ENCODE measurements at regions not wholly inside any gene's neighbourhood (a gene's known extent, or its start where the extent isn't known, plus 50 kb on each side); places are given as distances from the start of the nearest gene placed in this dataset.
A peak's percentile ranks its signal among the peaks of the same experiment; 100 is the strongest.

DNA sequence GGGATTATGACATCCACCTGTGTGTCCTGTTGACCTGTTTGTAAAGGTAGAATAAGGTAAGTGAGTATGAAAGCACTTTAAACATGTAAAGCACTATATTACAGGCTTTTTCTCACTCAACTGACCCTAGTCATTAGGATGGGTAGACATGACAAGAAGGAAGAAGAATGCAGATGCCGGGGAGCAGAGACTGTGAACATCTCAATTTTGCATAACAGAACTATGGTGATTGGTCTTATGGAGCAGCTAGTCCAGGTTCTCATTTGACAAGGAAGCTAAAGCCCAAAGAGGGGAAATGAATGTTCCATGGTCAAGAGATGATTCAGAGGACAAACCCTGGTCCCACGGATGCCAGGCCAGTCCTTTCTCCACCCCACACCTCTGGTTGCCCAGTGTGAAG is 200.1 kb upstream of the BCL6 start:
- no peaks in the 10 kb centered on the region for H3K27me3 ChIP-seq (ENCODE audit: insufficient read depth, low read depth)
- no peaks in the 10 kb centered on the region for H3K36me3 ChIP-seq (ENCODE audit: low read depth)
- H2AFZ ChIP-seq: no peak overlapping the region
- intact Hi-C loops (cut with micrococcal nuclease; ENCODE audit: unreplicated experiment): loop anchor here (2.0 to 10.0 kb wide), 2 partner anchors 207 to 1009 kb away; no protein-coding TSS in a partner anchor
- H3K4me2 ChIP-seq: peak overlapping the region; percentile 78
- no peaks in the 10 kb centered on the region for H4K20me1 ChIP-seq (ENCODE audit: insufficient read depth)
- BruUV-seq (replicated peaks): no TSS peak
- no peaks in the 10 kb centered on the region for H3K9me3 ChIP-seq (ENCODE audit: insufficient read depth, low read depth)
- TF ChIP-seq, protein P1, sequence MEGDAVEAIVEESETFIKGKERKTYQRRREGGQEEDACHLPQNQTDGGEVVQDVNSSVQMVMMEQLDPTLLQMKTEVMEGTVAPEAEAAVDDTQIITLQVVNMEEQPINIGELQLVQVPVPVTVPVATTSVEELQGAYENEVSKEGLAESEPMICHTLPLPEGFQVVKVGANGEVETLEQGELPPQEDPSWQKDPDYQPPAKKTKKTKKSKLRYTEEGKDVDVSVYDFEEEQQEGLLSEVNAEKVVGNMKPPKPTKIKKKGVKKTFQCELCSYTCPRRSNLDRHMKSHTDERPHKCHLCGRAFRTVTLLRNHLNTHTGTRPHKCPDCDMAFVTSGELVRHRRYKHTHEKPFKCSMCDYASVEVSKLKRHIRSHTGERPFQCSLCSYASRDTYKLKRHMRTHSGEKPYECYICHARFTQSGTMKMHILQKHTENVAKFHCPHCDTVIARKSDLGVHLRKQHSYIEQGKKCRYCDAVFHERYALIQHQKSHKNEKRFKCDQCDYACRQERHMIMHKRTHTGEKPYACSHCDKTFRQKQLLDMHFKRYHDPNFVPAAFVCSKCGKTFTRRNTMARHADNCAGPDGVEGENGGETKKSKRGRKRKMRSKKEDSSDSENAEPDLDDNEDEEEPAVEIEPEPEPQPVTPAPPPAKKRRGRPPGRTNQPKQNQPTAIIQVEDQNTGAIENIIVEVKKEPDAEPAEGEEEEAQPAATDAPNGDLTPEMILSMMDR (conservative IDR thresholded peaks at IDR 0.05): no peak
- TF ChIP-seq EZH2 (IDR thresholded peaks at IDR 0.05; ENCODE audit: low read depth): no peak
- no peak for DNase-seq
- H3F3A ChIP-seq (ENCODE audit: insufficient read depth, low read depth): peaks cover 37% of the 10 kb centered on the region
- peak overlapping the region; percentile 94 for H3K27ac ChIP-seq
- peaks cover 5% of the 10 kb centered on the region; the same call in 1 of the 2 replicates for H3K79me2 ChIP-seq (ENCODE audit: low read depth)
- POLR2A ChIA-PET (ENCODE audit: unreplicated experiment): interaction anchor here (0.5 to 1.0 kb wide), 2 partner anchors 23 to 1195 kb away, joined by 3 read pairs; no protein-coding TSS in a partner anchor
- peaks cover 64% of the 10 kb centered on the region for H3K4me1 ChIP-seq (replicated peaks; ENCODE audit: insufficient read depth)
- CTCF ChIA-PET: no interaction called here
- H3K9me2 ChIP-seq (ENCODE audit: insufficient read depth): no peaks in the 10 kb centered on the region
- H3K4me3 ChIP-seq: peak overlapping the region; percentile 45

DNA sequence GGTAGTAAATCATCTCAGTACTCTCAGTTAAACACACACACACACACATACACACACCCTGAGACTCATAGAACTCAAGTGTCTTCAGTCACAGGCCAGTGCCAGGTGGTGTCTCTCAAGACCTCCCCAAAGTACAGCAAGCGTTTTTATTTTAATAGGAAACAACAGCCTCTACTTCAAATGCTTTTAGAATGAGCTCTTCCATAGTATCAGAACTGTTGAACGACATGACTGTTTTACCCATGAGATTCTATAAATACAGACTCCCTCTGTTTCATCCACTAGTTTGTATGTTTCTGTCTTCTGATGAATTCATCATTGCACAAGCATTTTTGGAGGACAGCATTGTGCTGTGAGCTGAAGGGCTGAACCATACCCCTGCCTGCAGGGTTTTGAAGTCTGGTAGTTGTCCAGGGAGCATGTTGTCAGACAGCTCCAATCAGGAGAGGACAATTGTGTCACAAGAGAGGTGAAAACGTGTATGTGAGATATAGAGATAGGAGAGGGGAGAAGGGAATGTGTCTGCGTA is 201.0 kb upstream of the BCL6 start:
- H3K36me3 ChIP-seq (ENCODE audit: low read depth): no peaks in the 10 kb centered on the region
- intact Hi-C loops (cut with micrococcal nuclease; ENCODE audit: unreplicated experiment): loop anchor here (10.0 kb wide), 1 partner anchor 1009 kb away; no protein-coding TSS in a partner anchor
- H4K20me1 ChIP-seq (ENCODE audit: insufficient read depth): no peaks in the 10 kb centered on the region
- H2AFZ ChIP-seq: no peak overlapping the region
- H3K9me2 ChIP-seq (ENCODE audit: insufficient read depth): no peaks in the 10 kb centered on the region
- no peaks in the 10 kb centered on the region for H3K27me3 ChIP-seq (ENCODE audit: insufficient read depth, low read depth)
- no TSS peak for BruUV-seq (replicated peaks)
- no peaks in the 10 kb centered on the region; the same call in 1 of the 2 replicates for H3K9me3 ChIP-seq (ENCODE audit: insufficient read depth, low read depth)
- H3K27ac ChIP-seq: peak overlapping the region; percentile 94
- DNase-seq: peak in 1 of 2 experiments; percentile 57
- peaks cover 37% of the 10 kb centered on the region for H3F3A ChIP-seq (ENCODE audit: insufficient read depth, low read depth)
- TF ChIP-seq, protein P1 (conservative IDR thresholded peaks at IDR 0.05): no peak
- TF ChIP-seq EZH2 (IDR thresholded peaks at IDR 0.05; ENCODE audit: low read depth): no peak
- H3K79me2 ChIP-seq (ENCODE audit: low read depth): peaks cover 5% of the 10 kb centered on the region; the same call in 1 of the 2 replicates
- ChIA-PET CTCF (no interaction called here), POLR2A (ENCODE audit: unreplicated experiment) (no interaction called here)
- peak overlapping the region; percentile 45; the same call in 1 of the 2 replicates for H3K4me3 ChIP-seq
- H3K4me1 ChIP-seq (replicated peaks; ENCODE audit: insufficient read depth): peaks cover 67% of the 10 kb centered on the region
- peak overlapping the region; percentile 78 for H3K4me2 ChIP-seq

DNA sequence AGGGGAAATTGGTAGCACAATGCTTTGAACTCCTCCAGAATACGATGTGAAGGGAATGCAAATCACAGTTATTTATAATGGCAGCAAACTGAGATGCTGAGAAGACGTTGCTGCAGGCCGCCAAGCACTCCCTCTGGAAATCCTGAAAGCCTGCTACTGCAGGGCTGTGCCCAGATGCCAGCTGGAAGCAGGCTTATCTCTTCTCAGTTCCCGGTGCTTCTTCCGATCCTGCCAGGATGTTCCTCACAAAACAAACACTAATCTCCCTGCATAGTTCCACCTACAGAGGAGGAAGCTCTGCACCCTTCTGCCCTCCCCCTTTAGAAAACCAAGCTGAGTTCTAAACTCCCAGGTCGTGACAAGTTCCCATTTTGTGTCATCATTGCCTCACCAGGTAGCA is 201.7 kb upstream of the BCL6 start:
- TF ChIP-seq, protein P1 (conservative IDR thresholded peaks at IDR 0.05): no peak
- no peak for TF ChIP-seq EZH2 (IDR thresholded peaks at IDR 0.05; ENCODE audit: low read depth)
- H3K36me3 ChIP-seq (ENCODE audit: low read depth): no peaks in the 10 kb centered on the region
- CTCF ChIA-PET: no interaction called here
- no peaks in the 10 kb centered on the region for H3K9me2 ChIP-seq (ENCODE audit: insufficient read depth)
- no peak overlapping the region for H2AFZ ChIP-seq
- DNase-seq: no peak
- no TSS peak for BruUV-seq (replicated peaks)
- H3K9me3 ChIP-seq (ENCODE audit: insufficient read depth, low read depth): peaks cover 6% of the 10 kb centered on the region; the same call in 1 of the 2 replicates
- H4K20me1 ChIP-seq (ENCODE audit: insufficient read depth): no peaks in the 10 kb centered on the region
- POLR2A ChIA-PET (ENCODE audit: unreplicated experiment): no interaction called here
- H3K4me2 ChIP-seq: peak overlapping the region; percentile 78
- H3K79me2 ChIP-seq (ENCODE audit: low read depth): peaks cover 5% of the 10 kb centered on the region; the same call in 1 of the 2 replicates
- intact Hi-C loops (cut with micrococcal nuclease; ENCODE audit: unreplicated experiment): loop anchor here (10.0 kb wide), 1 partner anchor 1008 kb away; no protein-coding TSS in a partner anchor
- no peaks in the 10 kb centered on the region for H3K27me3 ChIP-seq (ENCODE audit: insufficient read depth, low read depth)
- H3K4me3 ChIP-seq: no peak overlapping the region
- peaks cover 68% of the 10 kb centered on the region for H3K4me1 ChIP-seq (replicated peaks; ENCODE audit: insufficient read depth)
- peaks cover 41% of the 10 kb centered on the region for H3F3A ChIP-seq (ENCODE audit: insufficient read depth, low read depth)
- H3K27ac ChIP-seq: no peak overlapping the region

All from PC-9 (cell line).